GM18502 (cell line): ENCODE measurements at regions not wholly inside any gene's neighbourhood (a gene's known extent, or its start where the extent isn't known, plus 50 kb on each side); places are given as distances from the start of the nearest gene placed in this dataset.
"Not testable (repeated sequence)": the region's sequence is repeated elsewhere in the genome, so short reads cannot be mapped to it uniquely, and the experiment has no call there.

Experiments
- ATAC-seq: cut with Tn5 transposase; IDR thresholded peaks from one replicate; pipeline ENCODE4 v1.9.1; 2021; ENCODE audit warnings: mild to moderate bottlenecking; ENCODE audit not compliant: unreplicated experiment, poor library complexity

DNA sequence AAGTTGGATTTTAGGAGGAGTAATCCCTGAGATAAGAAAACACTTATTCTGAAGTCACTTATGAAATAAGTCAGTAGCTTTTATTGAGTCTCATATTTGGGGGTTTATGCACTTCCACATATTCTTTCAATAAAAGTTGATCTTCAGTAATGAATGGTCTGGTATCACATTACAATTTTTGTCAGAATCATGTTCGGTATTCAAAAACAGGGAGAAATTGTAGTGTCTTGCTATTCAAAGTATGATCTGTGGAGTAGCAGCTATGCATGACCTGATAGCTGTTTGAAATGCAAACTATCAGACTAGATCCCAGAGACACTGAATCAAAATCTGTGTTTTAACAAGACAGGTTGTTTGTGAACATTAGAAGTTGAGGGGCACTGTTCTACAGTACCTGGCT is 857.6 kb downstream of the METTL15 start:
- no peak for ATAC-seq

DNA sequence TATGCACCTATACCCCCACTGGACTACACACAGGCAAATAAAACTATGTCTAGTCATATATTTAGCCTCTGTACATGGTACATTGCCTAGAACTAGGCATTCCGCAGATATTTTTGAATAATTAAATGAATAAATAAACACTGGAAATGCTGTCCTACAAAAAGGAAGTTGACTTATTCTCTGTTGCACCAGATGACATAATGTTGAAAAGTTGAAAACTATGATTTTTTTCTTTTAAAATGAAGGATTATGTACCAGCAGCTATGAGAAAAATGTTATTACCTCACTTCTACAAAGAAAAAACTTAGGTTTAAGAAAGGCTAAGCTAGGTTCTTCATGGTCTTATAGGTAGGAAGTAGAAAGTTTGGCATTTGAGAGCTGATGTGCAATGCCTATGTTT is 856.6 kb downstream of the METTL15 start:
- ATAC-seq: no peak

DNA sequence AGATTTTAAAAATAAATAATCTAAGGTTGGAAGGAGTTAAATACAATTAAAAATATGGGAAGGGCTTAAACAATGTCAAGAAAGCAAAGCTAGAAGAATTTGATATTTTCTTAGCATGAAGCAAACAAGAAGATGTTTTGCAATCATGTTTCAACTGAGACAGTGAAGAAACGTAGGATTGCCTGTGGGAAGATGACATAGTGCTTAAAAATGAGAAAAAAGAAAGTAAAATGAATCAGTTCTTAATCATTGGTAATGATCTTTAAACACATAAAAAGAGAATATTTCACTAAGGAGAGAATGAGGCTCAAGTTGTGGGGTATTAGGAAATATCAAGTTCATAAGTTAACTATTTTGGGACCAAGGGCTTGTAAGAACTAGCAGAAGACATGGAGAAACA is 855.0 kb downstream of the METTL15 start:
- ATAC-seq: no peak

DNA sequence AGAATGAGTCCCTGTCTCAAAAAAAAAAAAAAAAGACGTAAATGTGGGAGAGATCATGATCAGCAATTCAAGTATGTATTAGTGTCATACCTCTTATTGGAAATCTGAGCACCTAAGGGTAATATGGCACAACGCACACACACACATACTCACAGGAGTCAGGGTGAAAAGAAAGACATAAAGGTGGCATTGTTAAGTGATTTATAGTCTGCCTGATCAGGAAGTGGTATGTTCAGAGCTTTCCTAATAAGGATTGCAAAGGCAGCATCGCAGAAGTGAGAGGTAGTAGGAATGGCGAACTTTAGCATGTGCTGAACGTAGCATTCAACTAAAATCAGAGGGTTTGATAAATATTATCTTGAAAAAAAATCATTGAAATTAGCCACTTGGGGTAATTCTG is 854.3 kb downstream of the METTL15 start:
- ATAC-seq: no peak

DNA sequence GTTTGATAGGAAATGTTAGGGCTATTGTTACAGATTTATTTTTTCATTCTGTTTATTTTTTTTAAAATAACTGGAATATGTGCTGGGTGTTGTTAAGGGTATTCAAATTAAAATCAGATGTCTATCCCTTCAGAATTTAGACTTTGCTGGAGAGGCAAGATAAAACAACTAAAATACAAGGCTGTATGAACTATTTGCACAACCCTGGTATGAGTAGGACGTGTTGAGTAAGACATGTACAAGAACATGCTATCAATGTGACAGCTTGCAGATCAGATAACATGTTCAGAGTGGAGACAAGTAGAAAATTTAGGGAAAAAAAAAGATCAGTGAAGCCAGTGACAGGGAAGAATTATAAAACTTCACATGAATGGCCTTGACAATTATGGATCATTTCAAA is 853.5 kb downstream of the METTL15 start:
- ATAC-seq: no peak

DNA sequence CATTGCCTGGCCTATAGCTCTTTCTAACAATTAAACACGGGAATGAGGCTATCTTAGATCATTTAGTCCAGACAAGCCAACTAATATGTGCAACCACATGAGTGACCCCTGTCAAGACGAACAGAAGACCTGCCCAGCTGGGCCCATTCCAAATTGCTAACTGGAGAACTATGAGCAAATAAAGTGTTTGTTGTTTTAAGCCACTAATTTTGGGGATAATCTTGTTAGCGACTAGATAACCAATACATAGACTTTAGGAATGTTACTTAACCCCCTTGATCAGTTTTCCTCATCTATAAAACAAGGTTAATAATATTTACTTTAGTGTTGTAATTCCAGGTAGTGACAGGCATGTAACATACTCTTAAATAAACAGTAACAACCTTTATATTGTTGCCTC is 848.3 kb downstream of the METTL15 start:
- no peak for ATAC-seq

DNA sequence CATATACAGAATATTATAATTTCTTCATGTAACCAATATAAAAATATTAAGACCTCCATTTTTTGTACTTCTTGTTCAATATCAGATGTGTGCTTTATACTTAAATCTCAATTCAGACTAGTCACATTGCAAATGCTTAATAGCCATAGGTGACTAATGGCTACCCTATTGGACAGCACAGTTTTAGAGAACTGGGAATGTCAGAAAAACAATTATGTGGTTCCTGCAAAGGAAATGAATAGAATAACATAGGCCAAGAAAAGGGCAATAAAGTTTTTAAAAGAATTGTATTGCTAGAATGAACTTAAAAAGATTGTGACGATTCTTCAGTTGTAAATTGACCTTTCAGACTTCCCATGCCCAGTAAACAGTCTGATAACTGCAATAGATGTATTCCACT is 843.0 kb downstream of the METTL15 start:
- ATAC-seq: no peak

DNA sequence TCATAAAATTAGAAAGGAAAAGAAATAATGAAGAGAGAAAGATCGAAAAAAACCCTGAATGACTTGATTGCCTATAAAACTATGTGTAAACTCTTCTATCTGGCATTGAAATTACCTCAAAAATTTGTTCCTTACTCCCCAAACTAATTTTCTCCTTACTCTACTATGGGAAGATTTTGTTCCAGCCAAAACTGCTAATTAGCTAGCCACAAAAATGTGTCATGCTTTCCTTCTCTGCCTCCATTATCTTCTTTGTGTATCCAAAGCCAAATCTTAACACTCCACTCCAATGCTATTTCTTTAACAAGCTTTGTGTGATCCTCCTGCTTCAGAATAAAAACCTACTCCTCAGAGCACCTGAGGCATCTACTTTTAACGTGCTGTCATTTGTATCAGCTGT is 831.2 kb downstream of the METTL15 start:
- ATAC-seq: no peak

DNA sequence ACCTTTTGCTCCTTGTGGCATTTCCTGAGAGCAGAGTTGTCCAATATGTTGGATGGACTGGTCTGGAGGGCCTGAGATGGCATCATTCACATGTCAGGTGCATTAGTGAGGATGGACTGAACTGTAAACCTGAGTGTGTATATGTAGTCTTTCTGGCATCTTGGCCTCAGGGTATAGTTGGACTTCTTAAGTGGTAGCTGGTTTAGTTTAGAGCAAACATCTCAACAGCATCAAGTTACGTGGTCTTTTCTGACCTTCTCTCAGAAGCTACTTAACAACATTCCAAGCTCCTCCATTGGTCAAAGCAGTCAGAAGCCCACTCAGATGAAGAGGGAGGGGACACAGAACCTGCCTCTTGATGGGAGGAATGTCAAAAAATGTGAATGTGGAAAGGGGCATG is 829.9 kb downstream of the METTL15 start:
- ATAC-seq: no peak

DNA sequence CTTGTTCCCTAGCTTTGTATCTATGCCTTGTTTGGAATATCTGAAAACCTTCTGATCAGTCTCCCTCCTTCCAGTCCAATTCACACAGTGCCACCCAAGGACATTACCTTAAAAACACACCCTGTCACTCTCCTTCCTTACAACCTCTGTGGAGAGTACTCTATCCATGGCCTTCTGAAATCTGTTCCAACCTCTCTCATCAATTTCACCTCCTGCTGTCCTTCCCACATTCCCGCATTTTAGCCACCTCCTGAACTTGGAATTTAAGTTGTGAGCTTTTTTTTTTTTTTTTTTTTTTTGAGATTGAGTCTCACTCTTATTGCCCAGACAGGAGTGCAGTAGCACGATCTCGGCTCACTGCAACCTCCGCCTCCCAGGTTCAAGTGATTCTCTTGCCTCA is 824.8 kb downstream of the METTL15 start:
- ATAC-seq: no peak

DNA sequence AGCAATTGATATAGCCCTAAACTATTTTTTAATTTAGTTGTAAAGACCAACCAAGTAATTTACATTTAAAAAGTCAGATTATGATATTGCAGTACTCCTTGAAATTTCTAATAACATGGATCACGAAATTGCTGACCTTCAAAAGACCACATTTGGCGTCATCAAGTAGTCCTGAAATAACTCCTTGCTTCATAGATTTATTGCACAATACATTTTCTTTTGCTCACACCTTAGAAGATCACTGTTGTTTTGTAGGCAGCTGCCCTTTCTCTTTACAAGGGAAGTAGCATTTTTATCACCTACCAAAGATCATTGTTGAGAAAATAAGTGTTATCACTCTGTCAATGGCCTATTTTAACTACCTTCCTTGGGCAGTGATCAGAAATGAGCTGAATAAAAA is 815.8 kb downstream of the METTL15 start:
- ATAC-seq: no peak

DNA sequence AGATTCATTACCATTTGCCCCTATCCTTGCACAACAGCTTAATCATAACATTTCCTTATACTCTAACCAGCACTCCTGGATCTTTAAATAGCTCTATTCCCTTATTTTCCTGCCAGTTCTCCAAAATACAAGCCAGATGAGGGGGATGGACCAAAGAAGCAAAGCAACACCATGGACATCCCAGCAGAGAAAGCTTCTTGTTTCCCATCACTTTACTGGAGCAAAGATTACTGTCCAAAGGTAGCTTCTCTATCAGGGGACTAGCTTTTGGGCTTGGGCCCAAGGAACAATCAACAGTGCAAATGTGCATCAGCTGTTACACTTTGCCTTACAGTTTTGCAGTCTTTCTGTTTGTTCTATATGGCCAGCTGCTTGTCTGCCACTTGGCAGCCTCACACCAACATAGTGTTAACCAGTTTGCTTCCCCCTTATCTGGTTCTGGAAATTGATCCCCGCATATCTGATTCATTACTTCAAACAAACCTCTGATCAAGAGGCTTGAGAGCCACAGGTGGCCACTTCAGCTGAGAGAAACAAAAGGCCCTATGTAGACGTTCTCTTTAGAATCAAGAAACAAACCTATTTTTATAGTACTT is 814.3 kb downstream of the METTL15 start:
- ATAC-seq: no peak

DNA sequence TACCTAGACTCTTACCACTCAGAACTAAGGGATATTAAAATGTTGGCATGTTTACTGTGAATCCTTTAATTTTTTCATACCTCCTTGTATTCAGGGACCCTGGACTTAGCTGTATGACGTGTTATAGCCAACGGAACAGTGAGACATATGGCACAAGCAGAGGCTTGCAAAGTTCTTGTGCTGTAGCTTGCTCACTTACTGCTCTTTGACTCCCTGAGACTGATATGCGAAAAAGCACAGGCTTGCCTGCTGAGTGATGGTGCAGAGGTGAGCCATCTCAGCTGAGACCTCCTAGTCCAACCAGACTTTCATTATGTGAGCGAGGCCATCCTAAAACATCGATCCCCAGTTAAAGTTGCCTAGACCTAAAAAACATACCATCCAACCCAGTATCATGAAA is 811.0 kb downstream of the METTL15 start:
- ATAC-seq: no peak

DNA sequence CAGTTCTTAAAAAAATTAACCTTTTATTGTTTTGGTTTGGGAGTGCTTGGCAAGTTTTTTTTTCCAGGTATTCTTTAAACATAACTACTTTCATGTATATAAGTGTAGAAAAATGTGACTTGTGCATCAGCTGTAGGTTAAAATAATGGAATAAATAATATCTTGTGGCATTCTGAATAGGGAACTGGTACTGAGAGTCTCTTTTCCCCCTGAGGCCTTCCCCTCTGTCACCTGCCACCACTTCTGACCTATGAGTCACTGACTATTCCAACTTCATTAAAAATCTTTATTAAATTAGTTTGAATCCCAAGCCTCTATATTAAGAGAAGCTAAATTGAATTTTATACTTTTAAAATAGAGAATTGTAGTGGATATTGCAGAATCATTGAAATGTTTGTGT is 805.7 kb downstream of the METTL15 start:
- no peak for ATAC-seq

DNA sequence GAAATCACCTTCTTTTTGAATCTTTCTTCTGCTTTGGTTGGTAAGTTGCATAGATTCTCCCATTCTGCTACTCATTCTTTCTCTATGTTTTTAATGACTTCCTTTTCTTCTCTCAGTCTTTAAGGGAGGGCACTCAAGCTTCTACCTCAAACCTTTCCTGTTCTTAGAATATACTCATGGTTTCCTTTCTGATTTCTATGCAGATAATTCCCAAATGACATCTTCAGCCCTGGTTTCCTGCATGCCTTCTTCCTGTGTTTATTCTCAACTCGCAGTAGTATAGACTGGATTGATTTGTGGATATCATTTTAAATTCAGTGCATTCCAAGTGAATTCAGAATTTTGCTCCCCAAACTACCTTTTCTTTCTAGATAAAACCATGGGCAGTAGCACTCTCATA is 803.6 kb downstream of the METTL15 start:
- no peak for ATAC-seq

DNA sequence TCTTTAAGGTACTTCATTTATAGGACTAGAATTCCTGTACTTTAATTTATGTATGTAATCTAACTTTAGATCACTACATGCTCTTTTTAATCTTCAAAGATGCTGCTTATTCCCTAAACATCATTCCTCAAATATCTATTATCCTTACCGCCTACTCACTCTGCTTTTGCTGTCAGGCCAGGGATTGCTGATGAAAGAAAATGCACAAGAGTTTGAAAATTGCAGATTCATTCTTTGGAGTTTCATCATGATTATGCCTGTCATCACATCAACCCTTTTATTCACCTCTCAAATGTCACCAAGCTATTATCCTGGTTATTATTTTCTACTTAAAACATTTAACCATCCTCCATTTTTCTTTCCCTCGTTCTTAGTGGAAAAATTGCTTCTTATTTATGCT is 802.7 kb downstream of the METTL15 start:
- no peak for ATAC-seq

DNA sequence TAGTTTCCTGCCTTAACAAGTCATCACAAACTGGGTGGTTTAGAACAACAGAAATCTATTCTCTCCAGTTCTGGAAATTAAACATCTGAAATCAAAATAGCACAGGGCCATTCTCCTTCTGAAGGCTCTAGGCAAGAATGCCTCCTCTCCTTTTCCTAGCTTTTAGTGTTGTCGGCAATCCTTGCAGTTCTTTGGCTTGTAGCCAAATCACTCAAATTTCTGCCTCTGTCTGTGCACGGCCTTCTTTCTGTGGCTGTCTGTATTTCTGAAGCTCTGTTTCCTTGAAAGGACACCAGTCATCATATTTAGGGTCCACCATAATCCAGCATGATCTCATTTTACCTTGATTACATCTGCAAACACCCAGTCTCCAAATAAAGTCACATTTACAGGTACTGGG is 795.5 kb downstream of the METTL15 start:
- no peak for ATAC-seq

DNA sequence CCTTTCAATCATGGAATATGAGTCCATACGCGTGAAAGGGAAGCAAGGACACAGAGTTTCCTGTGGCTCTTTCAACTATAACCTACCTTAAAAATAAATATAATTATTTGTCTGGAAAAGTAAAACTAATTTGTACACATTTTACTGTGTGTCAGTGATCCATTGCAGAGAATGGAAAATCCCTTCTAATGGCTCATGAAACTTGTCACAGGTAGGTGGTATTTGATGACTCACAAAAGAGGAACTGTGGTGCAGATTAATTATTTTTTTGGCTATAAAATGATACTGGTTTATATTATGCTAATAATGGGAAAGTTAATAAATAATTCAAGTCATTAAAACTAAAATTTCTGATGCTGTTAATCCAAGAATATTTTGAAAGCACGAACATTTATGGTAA is 792.2 kb downstream of the METTL15 start:
- ATAC-seq: no peak

DNA sequence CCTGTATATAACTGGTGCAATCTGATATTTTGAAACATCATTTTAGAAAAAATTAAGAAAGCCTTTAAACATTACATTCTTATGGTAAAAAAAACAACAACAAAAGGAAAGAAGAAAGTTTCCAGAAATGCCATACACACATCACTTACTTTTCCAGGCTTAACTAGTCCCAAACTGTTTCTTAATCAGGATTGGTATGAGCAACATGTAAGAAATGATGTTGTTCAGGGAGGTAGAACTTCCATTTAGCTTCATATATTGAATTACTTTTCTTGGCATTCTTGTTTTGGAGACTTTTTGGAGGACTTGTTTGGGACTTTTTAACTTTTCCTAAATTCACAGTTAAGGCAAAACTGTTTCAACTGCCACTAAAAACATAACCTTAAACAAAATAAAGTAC is 791.5 kb downstream of the METTL15 start:
- ATAC-seq: no peak

DNA sequence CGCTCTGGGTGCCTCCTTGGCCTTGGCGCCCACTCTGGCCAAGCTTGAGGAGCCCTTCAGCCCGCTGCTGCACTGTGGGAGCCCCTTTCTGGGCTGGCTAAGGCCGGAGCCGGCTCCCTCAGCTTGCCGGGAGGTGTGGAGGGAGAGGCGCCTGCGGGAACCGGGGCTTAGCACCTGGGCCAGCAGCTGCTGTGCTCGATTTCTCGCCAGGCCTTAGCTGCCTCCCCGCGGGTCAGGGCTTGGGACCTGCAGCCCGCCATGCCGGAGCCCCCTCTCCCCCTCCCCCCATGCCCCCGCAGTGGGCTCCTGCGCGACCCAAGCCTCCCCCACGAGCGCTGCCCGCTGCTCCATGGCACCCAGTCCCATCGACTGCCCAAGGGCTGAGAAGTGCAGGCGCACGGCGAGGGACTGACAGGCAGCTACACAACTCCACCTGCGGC is 782.4 kb downstream of the METTL15 start:
- not testable (repeated sequence) for ATAC-seq

DNA sequence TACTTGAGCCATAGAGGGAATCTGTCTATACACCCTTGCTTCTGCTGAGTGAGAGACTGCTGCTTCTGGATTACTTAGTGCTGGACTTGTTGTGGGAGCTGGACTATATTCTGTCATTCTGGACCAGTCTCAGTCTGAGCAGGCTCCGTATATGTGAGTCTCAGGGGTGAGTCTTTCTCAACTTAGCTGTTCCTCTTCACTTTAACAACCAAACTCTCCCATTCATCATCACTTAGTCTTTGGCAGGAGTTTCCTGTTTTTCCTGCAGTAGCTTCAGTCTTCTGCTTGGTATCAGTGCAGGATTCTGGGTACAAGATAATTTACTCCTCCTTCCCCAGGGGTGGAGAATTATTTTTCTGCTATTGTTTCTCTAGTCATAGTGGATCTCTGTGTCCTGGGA is 779.5 kb downstream of the METTL15 start:
- no peak for ATAC-seq

DNA sequence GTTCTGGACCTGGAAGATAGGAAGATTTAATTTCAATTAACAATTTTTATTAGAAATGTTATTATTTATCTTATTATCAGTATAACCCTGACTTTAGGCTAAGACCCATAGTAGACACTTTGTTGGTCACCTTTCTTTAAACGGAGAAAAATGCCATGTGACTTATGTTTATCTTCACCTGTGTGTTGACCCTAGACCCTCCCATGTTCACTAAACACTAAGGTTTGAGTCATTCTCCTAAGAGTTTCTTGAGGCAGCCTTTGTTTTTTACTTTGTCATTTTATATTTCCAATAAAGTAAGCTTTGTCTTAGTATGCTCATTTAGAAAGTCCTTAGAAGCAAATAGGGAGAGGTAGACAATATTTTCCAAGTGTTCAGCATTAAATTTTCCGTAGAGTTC is 771.7 kb downstream of the METTL15 start:
- no peak for ATAC-seq

DNA sequence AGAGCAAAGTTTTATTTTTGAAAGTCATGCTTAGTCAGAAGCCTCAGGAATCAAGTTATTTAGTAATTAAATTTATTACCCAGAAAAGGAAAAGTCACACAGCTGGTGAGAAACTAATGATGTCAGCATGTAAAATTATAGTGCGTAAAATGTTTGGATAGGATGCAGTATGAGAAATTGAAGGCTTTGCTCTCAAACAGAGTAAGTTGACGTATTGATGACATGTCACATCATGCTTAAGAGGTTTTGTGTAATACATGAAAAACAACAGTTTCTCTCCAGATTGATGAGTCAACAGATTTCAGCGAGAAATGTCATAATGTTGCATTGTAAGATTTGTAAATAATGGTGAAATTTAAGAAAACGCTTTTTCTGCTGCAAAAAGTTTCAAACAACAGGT is 769.8 kb downstream of the METTL15 start:
- no peak for ATAC-seq
